ENCODE measurements at regions not wholly inside any gene's neighbourhood (a gene's known extent, or its start where the extent isn't known, plus 50 kb on each side); places are given as distances from the start of the nearest gene placed in this dataset.

- TF ChIP-seq CTCF (IDR thresholded peaks at IDR 0.05) (no peak), EP300 (IDR thresholded peaks at IDR 0.05) (no peak)
These were observed 111.5 kb upstream of the UGT8 start for GRCh38 chr4:114487101-114487500.

Measured in sigmoid colon (tissue), 4 donors.